ENCODE measurements at regions not wholly inside any gene's neighbourhood (a gene's known extent, or its start where the extent isn't known, plus 50 kb on each side); places are given as distances from the start of the nearest gene placed in this dataset.
"Not testable (repeated sequence)": the region's sequence is repeated elsewhere in the genome, so short reads cannot be mapped to it uniquely, and the experiment has no call there.

- DNase-seq, result peak; percentile 89
Observed at GRCh38 chr7:149714081-149714909, 59.1 kb downstream of the ZNF467 start.

GRCh38 chr7:149713731-149714068 lies 59.7 kb downstream of the ZNF467 start:
- no peak for DNase-seq

- DNase-seq, result no peak
Observed at GRCh38 chr7:149713061-149713730, 60.2 kb downstream of the ZNF467 start.

GRCh38 chr7:149708026-149708425 lies 65.4 kb downstream of the ZNF467 start:
- no peak for DNase-seq

- no peak for DNase-seq
Observed at GRCh38 chr7:149707448-149707886, 65.9 kb downstream of the ZNF467 start.

- DNase-seq, result no peak
Observed at GRCh38 chr7:149706398-149706797, 67.0 kb downstream of the ZNF467 start.

GRCh38 chr7:149704507-149704906 lies 68.9 kb downstream of the ZNF467 start:
- peak; percentile 24 for DNase-seq

- no peak for DNase-seq
Observed at GRCh38 chr7:149703044-149703650, 70.2 kb downstream of the ZNF467 start.

GRCh38 chr7:149701495-149702240 lies 71.7 kb downstream of the ZNF467 start:
- no peak for DNase-seq

GRCh38 chr7:149697767-149698166 lies 75.6 kb downstream of the ZNF467 start:
- DNase-seq, result not testable (repeated sequence)

GRCh38 chr7:149696280-149696679 lies 77.1 kb downstream of the ZNF467 start:
- no peak for DNase-seq

- no peak for DNase-seq
Observed at GRCh38 chr7:149692557-149692982, 80.8 kb downstream of the ZNF467 start.

GRCh38 chr7:149692056-149692455 lies 81.3 kb downstream of the ZNF467 start:
- DNase-seq, result no peak

GRCh38 chr7:149690688-149691446 lies 82.5 kb downstream of the ZNF467 start:
- peak; percentile 74 for DNase-seq

- DNase-seq, result no peak
Observed at GRCh38 chr7:149689291-149689721, 84.1 kb downstream of the ZNF467 start.

- DNase-seq, result no peak
Observed at GRCh38 chr7:149688836-149689235, 84.6 kb downstream of the ZNF467 start.

GRCh38 chr7:149687820-149688219 lies 85.6 kb downstream of the ZNF467 start:
- DNase-seq, result not testable (repeated sequence)

- no peak for DNase-seq
Observed at GRCh38 chr7:149686449-149686848, 86.9 kb downstream of the ZNF467 start.

GRCh38 chr7:149686011-149686410 lies 87.4 kb downstream of the ZNF467 start:
- peak; percentile 43 for DNase-seq

GRCh38 chr7:149685455-149685854 lies 87.9 kb downstream of the ZNF467 start:
- DNase-seq, result no peak

- DNase-seq, result no peak
Observed at GRCh38 chr7:149683898-149684297, 89.5 kb downstream of the ZNF467 start.

- no peak for DNase-seq
Observed at GRCh38 chr7:149683181-149683580, 90.2 kb downstream of the ZNF467 start.
